Stimulated activated CD8-positive, alpha-beta memory T cell treated with anti-CD3 and anti-CD28 coated beads, Interleukin-4, amount 100 ng/mL, for 24 hours (primary cell): ENCODE measurements at regions not wholly inside any gene's neighbourhood (a gene's known extent, or its start where the extent isn't known, plus 50 kb on each side); places are given as distances from the start of the nearest gene placed in this dataset.
"Not testable (repeated sequence)": the region's sequence is repeated elsewhere in the genome, so short reads cannot be mapped to it uniquely, and the experiment has no call there.

Source experiments
- DNase-seq: peaks from one replicate; pipeline ENCODE4 v3.0.0-alpha.2; 2020; ENCODE audit warnings: low read depth

GRCh38 chr9:6104406-6104805, 89.0 kb upstream of the RANBP6 start:
- DNase-seq = not testable (repeated sequence)

GRCh38 chr9:6103911-6104310, 88.5 kb upstream of the RANBP6 start:
- DNase-seq = not testable (repeated sequence)

DNA sequence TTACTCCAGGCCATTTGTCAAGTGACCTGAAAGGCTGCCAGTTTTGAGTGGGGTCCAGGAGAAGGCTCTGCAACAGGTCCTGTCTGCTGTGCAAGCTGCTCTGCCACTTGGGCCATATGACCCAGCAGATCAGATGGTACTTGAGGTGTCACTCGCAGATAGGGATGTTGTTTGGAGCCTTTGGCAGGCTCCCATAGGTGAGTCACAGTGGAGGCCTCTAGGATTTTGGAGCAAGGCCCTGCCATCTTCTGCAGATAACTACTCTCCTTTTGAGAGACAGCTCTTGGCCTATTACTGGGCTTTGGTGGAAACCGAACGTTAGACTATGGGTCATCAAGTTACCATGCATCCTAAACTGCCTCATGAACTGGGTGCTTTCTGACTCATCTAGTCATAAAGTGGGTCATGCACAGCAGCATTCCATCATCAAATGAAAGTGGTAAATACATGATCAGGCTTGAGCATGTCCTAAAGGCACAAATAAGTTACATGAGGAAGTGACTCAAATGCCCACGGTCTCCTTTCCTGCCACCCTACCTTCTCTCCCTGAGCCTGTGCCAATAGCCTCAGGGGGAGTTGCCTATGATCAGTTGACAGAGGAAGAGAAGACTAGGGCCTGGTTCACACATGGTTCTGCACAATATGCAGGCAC, 87.0 kb upstream of the RANBP6 start:
- DNase-seq = not testable (repeated sequence)

- not testable (repeated sequence) for DNase-seq
These were observed 86.3 kb upstream of the RANBP6 start for GRCh38 chr9:6101725-6102124.

- DNase-seq = not testable (repeated sequence)
These were observed 83.9 kb upstream of the RANBP6 start for GRCh38 chr9:6099346-6099745.

DNA sequence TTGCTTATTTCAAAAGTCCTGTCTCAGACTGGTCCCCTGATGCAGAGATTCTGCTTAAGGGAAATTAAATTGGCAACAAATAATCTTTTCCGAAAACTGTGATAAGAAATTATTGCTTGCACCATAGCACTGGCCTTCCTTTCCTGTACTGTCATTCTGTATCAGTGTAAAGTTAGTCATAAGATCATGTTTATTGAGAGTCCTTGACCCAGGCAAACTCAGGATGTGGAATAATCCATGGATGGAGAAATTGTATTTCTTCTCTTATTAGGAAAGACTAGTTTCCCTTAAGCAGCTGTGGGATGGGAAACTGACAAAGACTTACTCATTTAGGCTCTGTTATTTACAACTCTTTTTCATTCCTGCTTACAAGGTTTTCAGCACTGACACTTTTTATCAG, 83.0 kb upstream of the RANBP6 start:
- no peak for DNase-seq

DNA sequence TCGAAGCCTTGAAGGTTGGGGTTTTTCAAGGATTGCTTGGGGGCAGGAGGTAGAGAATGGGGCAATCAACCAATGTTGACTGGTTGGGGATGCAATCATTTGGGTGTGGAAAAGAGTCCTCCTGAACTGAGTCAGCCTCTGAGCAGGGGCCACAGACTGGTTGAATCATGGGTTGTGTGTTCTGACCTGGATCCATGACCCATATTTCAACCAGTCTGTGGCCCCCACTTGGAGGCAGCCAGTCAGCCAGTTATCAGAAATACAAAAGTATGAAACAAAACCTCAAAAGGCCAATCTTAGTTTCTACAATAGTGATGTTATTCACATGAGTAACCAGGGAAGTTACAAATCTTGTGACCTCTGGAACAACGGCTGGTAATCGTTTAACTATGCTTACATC, 81.4 kb upstream of the RANBP6 start:
- no peak for DNase-seq

DNA sequence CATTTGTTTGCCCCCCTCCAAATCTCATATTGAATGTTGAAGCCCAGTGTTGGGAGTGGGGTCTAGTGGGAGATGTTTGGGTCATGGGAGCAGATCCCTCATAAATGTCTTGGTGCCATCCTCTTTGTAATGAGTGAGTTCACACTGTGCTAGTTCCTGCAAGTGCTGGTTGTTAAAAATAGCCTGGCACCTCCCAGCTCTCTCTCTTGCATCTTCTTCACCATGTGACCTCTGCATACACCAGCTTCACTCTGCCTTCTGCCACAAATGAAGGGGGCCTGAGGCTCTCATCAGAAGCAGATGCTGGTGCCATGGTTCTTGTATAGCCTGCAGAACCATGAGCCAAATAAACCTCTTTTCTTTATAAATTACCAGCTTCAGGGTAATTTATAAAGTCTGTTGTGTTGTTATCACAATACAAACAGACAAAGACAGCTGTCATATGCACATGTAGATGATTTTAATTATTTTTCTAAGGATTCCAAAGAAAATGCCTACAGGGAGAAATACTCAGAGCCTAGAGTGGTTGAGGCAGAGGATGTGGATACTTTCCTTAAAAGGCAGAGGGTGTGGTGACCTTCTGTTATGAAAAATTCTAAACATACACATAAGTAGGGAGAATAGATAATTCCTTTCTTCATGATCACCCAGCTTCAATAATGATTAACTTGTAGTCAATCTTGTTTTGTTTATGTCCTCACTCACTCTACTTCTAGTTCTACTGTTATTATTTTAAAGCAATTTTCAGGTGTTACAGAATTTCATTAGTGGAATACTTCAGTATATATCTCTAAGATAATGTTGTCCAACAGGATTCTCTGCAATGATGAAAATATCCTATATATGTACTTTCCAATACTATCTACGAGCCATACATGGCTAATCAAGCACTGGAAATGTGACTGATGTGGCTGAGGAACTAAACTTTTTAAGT, 75.1 kb upstream of the RANBP6 start:
- DNase-seq = no peak

DNA sequence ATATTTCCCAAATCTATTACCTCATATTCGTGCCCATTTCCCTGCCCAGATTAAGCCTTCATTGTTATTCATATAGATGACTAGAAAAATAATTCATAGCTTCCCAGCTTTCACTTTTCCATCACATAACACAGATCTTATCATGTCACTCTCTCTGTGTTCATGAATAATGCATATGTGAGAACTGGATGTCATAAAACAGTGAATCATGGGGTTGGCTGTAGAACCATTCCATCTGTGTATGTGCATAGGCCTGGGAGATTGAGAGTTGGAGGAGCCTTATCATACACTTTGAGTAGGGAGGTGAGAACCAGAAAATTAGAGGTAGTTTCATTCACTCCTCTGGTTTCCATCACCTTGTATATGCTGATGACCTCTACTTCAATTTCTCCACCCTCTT, 73.9 kb upstream of the RANBP6 start:
- DNase-seq = no peak

DNA sequence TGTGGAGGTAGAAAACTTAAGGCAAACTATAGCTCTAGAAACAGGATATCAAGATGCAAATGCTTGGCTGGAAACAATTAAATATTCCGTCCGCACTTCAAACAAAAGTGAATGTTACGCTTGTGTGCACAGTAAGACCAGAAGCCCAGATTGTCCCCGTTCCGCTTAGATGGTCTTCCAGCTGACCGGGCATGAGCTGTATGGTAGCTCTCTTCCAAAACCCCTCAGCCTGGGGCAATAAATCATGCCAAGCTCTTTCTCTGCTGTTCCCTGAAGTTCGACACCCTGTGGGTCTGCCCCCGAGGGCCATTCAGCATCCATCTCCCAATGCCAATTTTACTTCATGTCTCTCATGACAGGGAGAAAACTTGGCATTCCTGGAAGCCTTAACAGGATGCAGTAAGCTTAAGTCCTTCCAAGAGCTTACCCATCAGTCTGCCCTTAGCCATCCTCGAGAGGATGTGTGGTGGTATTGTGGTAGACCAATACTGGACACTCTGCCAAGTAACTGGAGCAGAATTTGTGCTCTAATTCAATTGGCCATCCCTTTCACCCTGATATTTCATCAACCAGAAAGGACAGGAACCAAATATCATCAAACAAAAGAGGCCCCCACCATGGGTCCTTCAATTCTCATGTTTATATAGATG, 70.7 kb upstream of the RANBP6 start:
- DNase-seq = no peak

DNA sequence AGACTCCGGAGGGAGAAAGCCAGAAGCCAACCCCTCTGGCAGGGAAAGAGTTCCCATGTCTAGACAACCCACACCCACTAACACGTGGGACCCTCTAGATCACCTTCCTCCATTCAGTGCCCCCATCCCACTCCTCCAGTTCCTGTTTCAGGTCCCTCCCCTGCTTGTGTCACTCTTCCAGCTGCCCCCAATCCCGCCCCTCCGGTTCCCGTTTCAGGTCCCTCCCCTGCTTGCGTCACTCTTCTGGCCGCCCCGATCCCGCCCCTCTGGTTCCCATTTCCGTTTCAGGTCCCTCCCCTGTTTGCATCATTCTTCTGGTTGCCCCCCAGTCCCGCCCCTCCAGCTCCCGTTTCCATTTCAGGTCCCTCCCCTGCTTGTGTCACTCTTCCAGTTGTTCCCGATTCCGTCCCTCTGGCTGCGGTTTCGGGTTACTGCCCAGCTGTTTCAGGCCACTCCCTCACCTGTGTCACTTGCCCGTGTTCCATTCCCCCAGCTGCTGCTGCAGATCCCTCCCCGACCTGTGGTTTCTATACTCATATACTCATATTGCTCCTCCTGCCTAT, 64.8 kb upstream of the RANBP6 start:
- DNase-seq = peak; percentile 57

DNA sequence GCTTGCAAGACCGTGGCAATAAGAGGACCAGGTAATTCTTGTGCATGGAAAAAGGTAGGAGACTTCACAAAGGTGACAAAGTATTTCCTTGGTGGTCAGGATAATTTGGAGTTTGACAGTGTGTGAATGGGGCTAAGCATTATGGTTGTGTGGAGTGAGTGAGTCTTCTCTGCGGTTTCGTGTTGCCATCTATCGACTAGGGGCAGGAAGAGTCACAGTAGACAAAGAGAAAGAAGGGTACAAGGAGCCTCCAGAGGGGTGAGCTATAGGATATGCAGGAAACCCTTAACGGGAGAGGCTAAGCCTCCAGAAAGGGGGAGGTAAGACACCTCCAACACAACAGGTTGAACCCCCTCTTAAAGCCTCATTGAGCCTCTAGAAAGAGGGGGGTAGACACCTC, 64.0 kb upstream of the RANBP6 start:
- no peak for DNase-seq

DNA sequence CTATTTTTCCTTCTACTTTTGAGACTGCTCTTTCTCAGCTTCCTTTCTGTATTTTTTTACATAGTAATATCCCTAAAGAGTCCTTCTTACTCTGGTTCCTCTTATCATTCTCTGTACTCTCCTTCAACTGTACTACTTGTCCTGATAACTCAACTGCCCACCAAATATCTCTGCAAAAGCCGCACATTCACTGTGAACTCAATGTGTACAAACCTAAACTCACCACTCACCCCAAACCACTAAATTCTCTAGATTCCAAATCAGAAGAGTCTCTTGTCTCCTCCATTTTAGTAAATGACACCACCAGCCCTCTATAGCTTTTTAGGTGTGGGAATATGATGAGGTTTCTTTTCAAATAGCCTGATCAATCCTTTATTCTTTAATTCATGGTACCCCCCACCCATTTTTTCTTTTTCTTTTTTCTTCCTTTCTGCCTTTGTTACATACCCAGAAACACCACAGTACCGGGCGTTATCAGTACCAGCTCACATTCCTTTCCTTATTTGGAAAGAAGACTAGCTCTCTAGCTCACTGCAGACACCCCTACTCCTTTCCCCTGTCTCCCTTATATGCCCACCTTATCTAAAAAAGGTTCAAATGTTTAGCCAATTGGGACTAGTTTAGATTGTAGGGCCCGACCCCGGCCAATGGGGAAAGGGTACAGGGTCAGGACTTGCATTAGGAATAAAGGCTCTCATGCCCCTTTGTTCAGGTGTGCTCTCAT, 63.1 kb upstream of the RANBP6 start:
- no peak for DNase-seq

GRCh38 chr9:6076851-6077250, 61.4 kb upstream of the RANBP6 start:
- no peak for DNase-seq

GRCh38 chr9:6073731-6074130, 58.3 kb upstream of the RANBP6 start:
- DNase-seq = no peak

DNA sequence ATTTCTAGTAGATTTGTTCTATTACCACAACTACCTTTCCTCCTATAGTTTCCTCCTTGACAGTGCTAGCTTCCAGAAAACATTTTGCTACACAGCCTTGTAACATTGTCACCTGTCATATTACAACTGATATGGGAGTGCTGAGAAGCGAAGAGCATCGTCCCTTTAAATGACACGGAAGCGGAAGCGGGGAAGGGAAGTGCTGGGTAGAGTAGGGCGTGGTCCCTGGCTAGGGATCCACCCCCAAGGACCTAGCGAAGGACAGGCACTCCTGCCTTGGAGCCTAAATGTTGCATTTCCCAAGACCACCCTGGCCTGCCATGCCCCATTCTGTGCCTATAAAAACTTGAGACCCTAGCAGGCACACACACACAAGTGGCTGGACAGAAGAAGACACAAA, 57.4 kb upstream of the RANBP6 start:
- no peak for DNase-seq

- DNase-seq = no peak
These were observed 57.0 kb upstream of the RANBP6 start for GRCh38 chr9:6072453-6072852.

GRCh38 chr9:6068983-6069382, 53.6 kb upstream of the RANBP6 start:
- no peak for DNase-seq

DNA sequence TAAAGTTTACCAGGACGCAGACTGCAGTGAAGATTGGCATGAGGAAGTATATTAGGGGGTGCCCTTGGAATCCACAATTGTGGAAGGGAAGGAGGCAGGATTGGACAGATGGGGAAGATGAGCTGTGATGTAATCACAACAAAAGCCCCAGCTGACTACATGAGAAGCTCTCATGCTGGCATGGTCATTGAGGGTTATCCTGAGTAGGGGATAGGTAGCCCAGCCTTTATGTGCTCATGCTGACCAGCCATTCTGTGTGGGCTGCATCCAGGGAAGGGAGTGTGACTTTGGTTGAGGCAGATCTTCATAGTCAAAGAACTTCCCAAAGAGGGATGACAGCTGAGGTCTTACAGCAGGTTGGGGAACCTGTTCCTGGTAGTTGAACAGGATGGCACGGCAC, 52.0 kb upstream of the RANBP6 start:
- DNase-seq = no peak
